G401.6 (cell line): ENCODE measurements at regions not wholly inside any gene's neighbourhood (a gene's known extent, or its start where the extent isn't known, plus 50 kb on each side); places are given as distances from the start of the nearest gene placed in this dataset.

ENCODE experiments used
- FAIRE-seq: peaks from 2 replicates; lab custom pipeline; 2012; peaks lifted over from hg19 to GRCh38; lab: Jason Lieb, UNC

- FAIRE-seq: no peak
These were observed 98.4 kb downstream of the GLUL start for GRCh38 chr1:182293119-182293589.

- FAIRE-seq: no peak
These were observed 99.3 kb downstream of the GLUL start for GRCh38 chr1:182292193-182292741.

GRCh38 chr1:182291584-182292192, 99.9 kb downstream of the GLUL start:
- no peak for FAIRE-seq

- FAIRE-seq: no peak
These were observed 102.6 kb downstream of the GLUL start for GRCh38 chr1:182288749-182289604.

- no peak for FAIRE-seq
These were observed 104.8 kb downstream of the GLUL start for GRCh38 chr1:182286761-182287160.

- no peak for FAIRE-seq
These were observed 107.6 kb downstream of the GLUL start for GRCh38 chr1:182283746-182284544.

GRCh38 chr1:182281541-182281940, 110.0 kb downstream of the GLUL start:
- no peak for FAIRE-seq

GRCh38 chr1:182280504-182280900, 111.1 kb downstream of the GLUL start:
- FAIRE-seq: no peak

- FAIRE-seq: no peak
These were observed 111.7 kb downstream of the GLUL start for GRCh38 chr1:182279724-182280503.

GRCh38 chr1:182279302-182279701, 112.3 kb downstream of the GLUL start:
- FAIRE-seq: no peak

- FAIRE-seq: no peak
These were observed 113.2 kb downstream of the GLUL start for GRCh38 chr1:182278144-182279054.

- no peak for FAIRE-seq
These were observed 116.3 kb downstream of the GLUL start for GRCh38 chr1:182275271-182275670.

- FAIRE-seq: no peak
These were observed 117.0 kb downstream of the GLUL start for GRCh38 chr1:182274618-182275017.

- no peak for FAIRE-seq
These were observed 120.9 kb downstream of the GLUL start for GRCh38 chr1:182270731-182271130.

- no peak for FAIRE-seq
These were observed 122.5 kb downstream of the GLUL start for GRCh38 chr1:182269097-182269496.

- FAIRE-seq: no peak
These were observed 122.9 kb downstream of the GLUL start for GRCh38 chr1:182268669-182269068.

- no peak for FAIRE-seq
These were observed 127.4 kb downstream of the GLUL start for GRCh38 chr1:182264185-182264584.

GRCh38 chr1:182263706-182264105, 127.9 kb downstream of the GLUL start:
- FAIRE-seq: no peak

GRCh38 chr1:182262425-182262824, 129.2 kb downstream of the GLUL start:
- no peak for FAIRE-seq

GRCh38 chr1:182261655-182262054, 129.9 kb downstream of the GLUL start:
- FAIRE-seq: no peak

GRCh38 chr1:182260516-182260915, 131.1 kb downstream of the GLUL start:
- FAIRE-seq: no peak
